Neural cell (in vitro differentiated cells): ENCODE measurements at regions not wholly inside any gene's neighbourhood (a gene's known extent, or its start where the extent isn't known, plus 50 kb on each side); places are given as distances from the start of the nearest gene placed in this dataset.

Source experiments
- H2AFZ ChIP-seq: fragments of 200-600, 300-800 bp; sonication (generic), shearing (Covaris generic); 2 replicates; pipeline ENCODE4 v1.6.0; 2014; ENCODE audit warnings: low read depth, mild to moderate bottlenecking, antibody characterized with exemption, low read length, moderate library complexity
- H3F3A ChIP-seq: fragments of 200-600 bp; shearing (Covaris generic); 2 replicates; pipeline ENCODE4 v1.6.1; 2016; ENCODE audit warnings: mild to moderate bottlenecking, moderate library complexity, mixed read lengths, antibody characterized with exemption, low read length; ENCODE audit not compliant: insufficient read depth, poor library complexity, severe bottlenecking
- H3K27ac ChIP-seq: fragments of 200-600, 300-800 bp; sonication (generic), shearing (Covaris generic); 2 replicates; pipeline ENCODE4 v1.5.1; 2014; ENCODE audit warnings: mild to moderate bottlenecking, low read length, moderate library complexity
- H3K27me3 ChIP-seq: fragments of 300-800, 200-600 bp; sonication (generic), shearing (Covaris generic); 2 replicates; pipeline ENCODE4 v1.6.0; 2014; ENCODE audit warnings: mild to moderate bottlenecking, low read depth, low read length, moderate library complexity; ENCODE audit not compliant: insufficient read depth
- H3K36me3 ChIP-seq: fragments of 300-800, 200-600 bp; sonication (generic), shearing (Covaris generic); 2 replicates; pipeline ENCODE4 v1.5.1; 2014; ENCODE audit warnings: mild to moderate bottlenecking, antibody characterized with exemption, low read length, moderate library complexity; ENCODE audit not compliant: insufficient read depth
- H3K4me2 ChIP-seq: fragments of 300-800, 200-600 bp; sonication (generic), shearing (Covaris generic); 2 replicates; pipeline ENCODE4 v1.6.0; 2014; ENCODE audit warnings: mild to moderate bottlenecking, low read length
- H3K4me3 ChIP-seq: fragments of 300-800, 200-600 bp; sonication (generic), shearing (Covaris generic); 2 replicates; pipeline ENCODE4 v1.5.1; 2014; ENCODE audit warnings: mild to moderate bottlenecking, low read length, moderate library complexity
- H3K79me2 ChIP-seq: fragments of 200-600 bp; shearing (Covaris generic); replicated peaks from 2 replicates; pipeline ENCODE4 v1.6.0; 2014; ENCODE audit warnings: mild to moderate bottlenecking, low read length, moderate library complexity; ENCODE audit not compliant: insufficient read depth
- H3K9ac ChIP-seq: fragments of 300-800, 200-600 bp; sonication (generic), shearing (Covaris generic); 2 replicates; pipeline ENCODE4 v1.6.1; 2016; ENCODE audit warnings: mild to moderate bottlenecking, low read length, mixed read lengths
- H3K9me2 ChIP-seq: fragments of 200-600 bp; shearing (Covaris generic); 2 replicates; pipeline ENCODE4 v1.6.1; 2016; ENCODE audit warnings: mild to moderate bottlenecking, low read length, mixed read lengths; ENCODE audit not compliant: insufficient read depth
- H3K9me3 ChIP-seq: fragments of 200-600, 300-800 bp; sonication (generic), shearing (Covaris generic); 2 replicates; pipeline ENCODE4 v1.6.1; 2016; ENCODE audit warnings: mild to moderate bottlenecking, mixed run types, low read length, moderate library complexity, mixed read lengths
- H4K20me1 ChIP-seq: fragments of 200-600 bp; shearing (Covaris generic); 2 replicates; pipeline ENCODE4 v1.6.1; 2016; ENCODE audit warnings: mild to moderate bottlenecking, mixed run types; ENCODE audit not compliant: insufficient read depth
- EP300 ChIP-seq: fragments of 450-650 bp; conservative IDR thresholded peaks from 2 replicates; pipeline ENCODE4 v1.6.1; 2014; ENCODE audit warnings: antibody characterized with exemption, mild to moderate bottlenecking, moderate library complexity; ENCODE audit not compliant: poor library complexity, severe bottlenecking
- EZH2 ChIP-seq: fragments of 200-600, 300-800 bp; shearing (Covaris generic), sonication (generic); IDR thresholded peaks from 2 replicates; pipeline ENCODE4 v1.6.1; 2014; ENCODE audit warnings: antibody characterized with exemption, low read length, borderline replicate concordance, mild to moderate bottlenecking; ENCODE audit not compliant: insufficient read depth, poor library complexity, severe bottlenecking
- MXI1 ChIP-seq: fragments of 450-650 bp; conservative IDR thresholded peaks from 2 replicates; pipeline ENCODE4 v1.6.1; 2014; ENCODE audit warnings: antibody characterized with exemption, mild to moderate bottlenecking; ENCODE audit not compliant: poor library complexity, severe bottlenecking
- POLR2AphosphoS5 ChIP-seq: IDR thresholded peaks from 2 replicates; pipeline ENCODE4 v1.6.1; 2012
- RAD21 ChIP-seq: fragments of 450-650 bp; conservative IDR thresholded peaks from 2 replicates; pipeline ENCODE4 v1.6.1; 2014; ENCODE audit warnings: antibody characterized with exemption, mild to moderate bottlenecking, moderate library complexity
- SMC3 ChIP-seq: fragments of 450-650 bp; conservative IDR thresholded peaks from 2 replicates; pipeline ENCODE4 v1.6.1; 2014; ENCODE audit warnings: antibody characterized with exemption, mild to moderate bottlenecking, moderate library complexity; ENCODE audit not compliant: poor library complexity
- TAF1 ChIP-seq: IDR thresholded peaks from 2 replicates; pipeline ENCODE4 v1.6.1; 2012; ENCODE audit warnings: low read depth
- TF ChIP-seq, protein P1 (sequence below): IDR thresholded peaks from 2 replicates; pipeline ENCODE4 v1.6.1; 2012; ENCODE audit warnings: borderline replicate concordance
- TF ChIP-seq, protein P2 (sequence below): fragments of 450-650 bp; IDR thresholded peaks from 2 replicates; pipeline ENCODE4 v1.5.1; 2014; ENCODE audit warnings: antibody characterized with exemption, mild to moderate bottlenecking, moderate library complexity; ENCODE audit not compliant: poor library complexity, severe bottlenecking

DNA sequence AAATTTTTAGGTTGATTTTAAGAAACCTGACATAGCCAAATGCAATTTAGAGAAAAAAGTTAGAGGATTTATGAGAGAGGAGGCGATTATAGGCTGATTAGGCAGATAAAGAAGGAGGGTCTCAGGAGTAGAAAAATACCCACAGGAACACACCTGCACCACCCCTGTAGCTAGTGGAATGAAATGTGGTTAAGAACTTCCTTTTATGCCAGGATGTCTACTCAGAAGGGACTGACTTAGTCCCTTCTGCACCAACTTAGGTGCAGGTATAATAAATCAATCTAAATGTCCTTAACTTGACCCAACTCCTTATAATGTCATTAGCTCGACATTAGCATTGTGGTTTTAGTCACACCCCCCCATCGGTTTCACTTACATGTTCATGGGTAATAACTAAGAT, 1274.5 kb upstream of the TMEFF2 start:
- Histone ChIP-seq H3K27me3 (no peaks in the 10 kb centered on the region), H3K4me3 (no peak overlapping the region), H3K4me2 (no peak overlapping the region)

DNA sequence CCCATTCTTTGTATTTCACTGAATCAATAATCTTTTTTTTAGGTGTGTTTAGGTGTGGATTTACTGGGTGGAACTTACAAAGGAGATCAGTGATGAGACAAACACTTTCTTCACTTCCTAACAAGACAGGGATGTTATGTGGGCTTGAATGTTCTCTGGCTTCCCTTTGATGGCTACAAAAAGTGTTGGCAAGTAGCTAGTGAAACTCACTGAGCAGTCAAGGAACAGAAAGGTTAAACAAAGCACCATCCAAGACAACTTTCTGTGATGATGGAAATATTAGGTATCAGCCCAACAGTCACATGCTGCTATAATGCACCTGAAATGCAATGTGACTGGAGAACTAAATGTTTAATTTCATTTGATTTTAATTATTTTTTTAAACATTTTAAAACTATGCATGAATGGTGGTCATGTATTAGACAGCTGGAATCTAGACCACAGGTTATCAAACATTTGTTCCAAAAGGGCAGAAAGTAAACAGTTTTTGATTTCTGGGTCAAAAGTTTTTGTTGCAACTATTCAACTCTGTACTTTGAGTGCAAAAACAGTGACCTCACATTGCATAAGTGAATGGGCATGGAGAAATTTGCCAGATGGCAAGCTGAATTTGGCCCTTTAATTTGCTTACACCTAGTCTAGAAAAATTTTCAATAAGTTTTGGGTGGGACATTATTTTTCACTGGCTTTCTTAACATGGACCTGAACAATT, 1272.7 kb upstream of the TMEFF2 start:
- no peaks in the 10 kb centered on the region for H3K27me3 ChIP-seq
- H4K20me1 ChIP-seq, result no peaks in the 10 kb centered on the region
- H3K79me2 ChIP-seq, result no peaks in the 10 kb centered on the region
- H3K27ac ChIP-seq, result no peak overlapping the region
- H3K4me3 ChIP-seq, result no peak overlapping the region
- no peak overlapping the region for H3K4me2 ChIP-seq
- no peak overlapping the region for H3K9ac ChIP-seq
- H3F3A ChIP-seq, result no peaks in the 10 kb centered on the region
- H3K9me2 ChIP-seq, result no peaks in the 10 kb centered on the region
- no peaks in the 10 kb centered on the region for H3K36me3 ChIP-seq
- TF ChIP-seq POLR2AphosphoS5, result no peak
- TF ChIP-seq, protein P1, sequence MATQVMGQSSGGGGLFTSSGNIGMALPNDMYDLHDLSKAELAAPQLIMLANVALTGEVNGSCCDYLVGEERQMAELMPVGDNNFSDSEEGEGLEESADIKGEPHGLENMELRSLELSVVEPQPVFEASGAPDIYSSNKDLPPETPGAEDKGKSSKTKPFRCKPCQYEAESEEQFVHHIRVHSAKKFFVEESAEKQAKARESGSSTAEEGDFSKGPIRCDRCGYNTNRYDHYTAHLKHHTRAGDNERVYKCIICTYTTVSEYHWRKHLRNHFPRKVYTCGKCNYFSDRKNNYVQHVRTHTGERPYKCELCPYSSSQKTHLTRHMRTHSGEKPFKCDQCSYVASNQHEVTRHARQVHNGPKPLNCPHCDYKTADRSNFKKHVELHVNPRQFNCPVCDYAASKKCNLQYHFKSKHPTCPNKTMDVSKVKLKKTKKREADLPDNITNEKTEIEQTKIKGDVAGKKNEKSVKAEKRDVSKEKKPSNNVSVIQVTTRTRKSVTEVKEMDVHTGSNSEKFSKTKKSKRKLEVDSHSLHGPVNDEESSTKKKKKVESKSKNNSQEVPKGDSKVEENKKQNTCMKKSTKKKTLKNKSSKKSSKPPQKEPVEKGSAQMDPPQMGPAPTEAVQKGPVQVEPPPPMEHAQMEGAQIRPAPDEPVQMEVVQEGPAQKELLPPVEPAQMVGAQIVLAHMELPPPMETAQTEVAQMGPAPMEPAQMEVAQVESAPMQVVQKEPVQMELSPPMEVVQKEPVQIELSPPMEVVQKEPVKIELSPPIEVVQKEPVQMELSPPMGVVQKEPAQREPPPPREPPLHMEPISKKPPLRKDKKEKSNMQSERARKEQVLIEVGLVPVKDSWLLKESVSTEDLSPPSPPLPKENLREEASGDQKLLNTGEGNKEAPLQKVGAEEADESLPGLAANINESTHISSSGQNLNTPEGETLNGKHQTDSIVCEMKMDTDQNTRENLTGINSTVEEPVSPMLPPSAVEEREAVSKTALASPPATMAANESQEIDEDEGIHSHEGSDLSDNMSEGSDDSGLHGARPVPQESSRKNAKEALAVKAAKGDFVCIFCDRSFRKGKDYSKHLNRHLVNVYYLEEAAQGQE, result no peak
- no peak for TF ChIP-seq TAF1
- TF ChIP-seq SMC3, result no peak
- no peak for TF ChIP-seq EZH2
- TF ChIP-seq EP300, result no peak
- no peak overlapping the region for H2AFZ ChIP-seq
- H3K9me3 ChIP-seq, result no peaks in the 10 kb centered on the region

More for the DNA sequence above, 1274.5 kb upstream of the TMEFF2 start:
- Histone ChIP-seq H2AFZ (no peak overlapping the region), H3K9me2 (no peaks in the 10 kb centered on the region), H3K9ac (no peak overlapping the region), H3K9me3 (no peaks in the 10 kb centered on the region), H3K36me3 (no peaks in the 10 kb centered on the region), H3K79me2 (no peaks in the 10 kb centered on the region), H4K20me1 (no peaks in the 10 kb centered on the region), H3K27ac (no peak overlapping the region), H3F3A (no peaks in the 10 kb centered on the region)
- TF ChIP-seq SMC3 (no peak), TAF1 (no peak)

DNA sequence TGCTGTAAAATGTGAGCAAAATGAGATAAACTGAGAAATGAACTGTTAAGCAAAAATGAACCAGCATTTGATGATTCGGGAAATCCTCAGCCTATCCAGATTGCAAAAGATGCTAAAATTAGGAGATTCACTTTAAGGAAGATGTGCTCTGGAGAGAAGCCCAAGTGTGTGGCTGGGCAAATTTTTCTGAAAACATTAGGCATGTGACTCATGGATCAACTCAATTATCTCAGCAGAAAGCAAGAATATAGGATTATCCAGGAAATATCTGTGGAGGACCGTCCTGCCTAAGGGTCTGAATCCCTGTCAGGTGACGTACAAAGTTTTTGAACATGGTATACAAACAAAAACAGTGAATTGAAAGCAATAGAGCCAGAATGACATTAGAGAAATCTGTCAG, 1268.3 kb upstream of the TMEFF2 start:
- H3F3A ChIP-seq, result no peaks in the 10 kb centered on the region
- no peaks in the 10 kb centered on the region for H3K9me3 ChIP-seq
- H3K4me2 ChIP-seq, result no peak overlapping the region
- TF ChIP-seq TAF1 (no peak), POLR2AphosphoS5 (no peak), RAD21 (no peak), MXI1 (no peak), EZH2 (no peak), EP300 (no peak), SMC3 (no peak)
- TF ChIP-seq, protein P2, sequence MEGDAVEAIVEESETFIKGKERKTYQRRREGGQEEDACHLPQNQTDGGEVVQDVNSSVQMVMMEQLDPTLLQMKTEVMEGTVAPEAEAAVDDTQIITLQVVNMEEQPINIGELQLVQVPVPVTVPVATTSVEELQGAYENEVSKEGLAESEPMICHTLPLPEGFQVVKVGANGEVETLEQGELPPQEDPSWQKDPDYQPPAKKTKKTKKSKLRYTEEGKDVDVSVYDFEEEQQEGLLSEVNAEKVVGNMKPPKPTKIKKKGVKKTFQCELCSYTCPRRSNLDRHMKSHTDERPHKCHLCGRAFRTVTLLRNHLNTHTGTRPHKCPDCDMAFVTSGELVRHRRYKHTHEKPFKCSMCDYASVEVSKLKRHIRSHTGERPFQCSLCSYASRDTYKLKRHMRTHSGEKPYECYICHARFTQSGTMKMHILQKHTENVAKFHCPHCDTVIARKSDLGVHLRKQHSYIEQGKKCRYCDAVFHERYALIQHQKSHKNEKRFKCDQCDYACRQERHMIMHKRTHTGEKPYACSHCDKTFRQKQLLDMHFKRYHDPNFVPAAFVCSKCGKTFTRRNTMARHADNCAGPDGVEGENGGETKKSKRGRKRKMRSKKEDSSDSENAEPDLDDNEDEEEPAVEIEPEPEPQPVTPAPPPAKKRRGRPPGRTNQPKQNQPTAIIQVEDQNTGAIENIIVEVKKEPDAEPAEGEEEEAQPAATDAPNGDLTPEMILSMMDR, result no peak
- TF ChIP-seq, protein P1, result no peak
- no peaks in the 10 kb centered on the region for H3K36me3 ChIP-seq
- no peak overlapping the region for H3K27ac ChIP-seq
- H3K27me3 ChIP-seq, result no peaks in the 10 kb centered on the region
- no peaks in the 10 kb centered on the region for H3K9me2 ChIP-seq
- no peaks in the 10 kb centered on the region for H4K20me1 ChIP-seq
- no peak overlapping the region for H2AFZ ChIP-seq
- H3K9ac ChIP-seq, result no peak overlapping the region
- H3K4me3 ChIP-seq, result no peak overlapping the region
- H3K79me2 ChIP-seq, result no peaks in the 10 kb centered on the region
